HS-27A (cell line): ENCODE measurements at regions not wholly inside any gene's neighbourhood (a gene's known extent, or its start where the extent isn't known, plus 50 kb on each side); places are given as distances from the start of the nearest gene placed in this dataset.

Experiments used
- DNase-seq: peaks from one replicate; pipeline ENCODE4 v3.0.0-alpha.2; 2012; ENCODE audit warnings: low read depth, missing footprints

- DNase-seq = no peak
These were observed 218.5 kb upstream of the DAPK1 start for GRCh38 chr9:87278971-87279733.

- DNase-seq = no peak
These were observed 217.2 kb upstream of the DAPK1 start for GRCh38 chr9:87280421-87280820.

- no peak for DNase-seq
These were observed 215.1 kb upstream of the DAPK1 start for GRCh38 chr9:87282538-87282937.

GRCh38 chr9:87283585-87283984, 214.1 kb upstream of the DAPK1 start:
- DNase-seq = no peak

GRCh38 chr9:87285183-87285850, 212.3 kb upstream of the DAPK1 start:
- no peak for DNase-seq

GRCh38 chr9:87286506-87286905, 211.2 kb upstream of the DAPK1 start:
- no peak for DNase-seq

GRCh38 chr9:87290241-87291052, 207.2 kb upstream of the DAPK1 start:
- peak; percentile 72 for DNase-seq

- no peak for DNase-seq
These were observed 205.0 kb upstream of the DAPK1 start for GRCh38 chr9:87292449-87293191.

GRCh38 chr9:87294126-87294525, 203.5 kb upstream of the DAPK1 start:
- no peak for DNase-seq

GRCh38 chr9:87300915-87301314, 196.8 kb upstream of the DAPK1 start:
- no peak for DNase-seq

GRCh38 chr9:87301371-87301770, 196.3 kb upstream of the DAPK1 start:
- DNase-seq = no peak

- no peak for DNase-seq
These were observed 192.5 kb upstream of the DAPK1 start for GRCh38 chr9:87305151-87305550.

GRCh38 chr9:87306006-87306405, 191.7 kb upstream of the DAPK1 start:
- DNase-seq = no peak

GRCh38 chr9:87307848-87308247, 189.8 kb upstream of the DAPK1 start:
- no peak for DNase-seq

GRCh38 chr9:87309236-87309635, 188.4 kb upstream of the DAPK1 start:
- DNase-seq = no peak

GRCh38 chr9:87310827-87311523, 186.7 kb upstream of the DAPK1 start:
- DNase-seq = no peak

GRCh38 chr9:87319656-87320055, 178.0 kb upstream of the DAPK1 start:
- no peak for DNase-seq

- no peak for DNase-seq
These were observed 177.4 kb upstream of the DAPK1 start for GRCh38 chr9:87320146-87320884.

GRCh38 chr9:87322840-87323635, 174.6 kb upstream of the DAPK1 start:
- no peak for DNase-seq

- no peak for DNase-seq
These were observed 173.7 kb upstream of the DAPK1 start for GRCh38 chr9:87323928-87324327.
